Ramos (cell line): ENCODE measurements at regions not wholly inside any gene's neighbourhood (a gene's known extent, or its start where the extent isn't known, plus 50 kb on each side); places are given as distances from the start of the nearest gene placed in this dataset.
"Not testable (repeated sequence)": the region's sequence is repeated elsewhere in the genome, so short reads cannot be mapped to it uniquely, and the experiment has no call there.

Experiments used
- in situ Hi-C: fragments of 300-500 bp; cut with MboI; formaldehyde crosslinking; loops from one replicate; pipeline ENCODE4 v1.14.3; 2022; ENCODE audit warnings: low sequenced_read_pairs; ENCODE audit not compliant: unreplicated experiment

DNA sequence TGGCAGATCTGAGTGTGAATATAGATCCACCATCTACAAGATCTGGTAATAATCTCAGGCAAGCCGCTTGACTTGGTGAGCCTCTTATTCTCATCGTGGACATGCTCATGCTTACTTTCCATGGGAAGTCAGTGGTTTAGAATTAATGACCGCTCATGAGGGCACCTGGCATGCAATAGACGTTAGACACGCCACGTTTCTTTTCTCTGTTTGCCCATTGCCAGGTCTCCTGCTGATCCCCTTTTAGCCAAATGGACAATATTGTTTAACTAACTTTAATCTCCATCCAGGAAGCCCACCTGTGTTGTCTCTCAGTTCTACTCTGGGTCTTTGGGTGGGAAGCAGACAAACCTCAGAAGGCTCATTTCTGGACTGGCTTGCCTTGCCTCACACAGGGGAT is 439.1 kb downstream of the ETS1 start:
- in situ Hi-C loops = no loop called here

- in situ Hi-C loops = no loop called here
These were observed 440.3 kb downstream of the ETS1 start for GRCh38 chr11:128146926-128147605.

GRCh38 chr11:128140293-128140692 is 447.1 kb downstream of the ETS1 start:
- in situ Hi-C loops = not testable (repeated sequence)

- in situ Hi-C loops = no loop called here
These were observed 451.9 kb downstream of the ETS1 start for GRCh38 chr11:128135451-128135850.

GRCh38 chr11:128133501-128133900 is 453.9 kb downstream of the ETS1 start:
- in situ Hi-C loops = no loop called here

DNA sequence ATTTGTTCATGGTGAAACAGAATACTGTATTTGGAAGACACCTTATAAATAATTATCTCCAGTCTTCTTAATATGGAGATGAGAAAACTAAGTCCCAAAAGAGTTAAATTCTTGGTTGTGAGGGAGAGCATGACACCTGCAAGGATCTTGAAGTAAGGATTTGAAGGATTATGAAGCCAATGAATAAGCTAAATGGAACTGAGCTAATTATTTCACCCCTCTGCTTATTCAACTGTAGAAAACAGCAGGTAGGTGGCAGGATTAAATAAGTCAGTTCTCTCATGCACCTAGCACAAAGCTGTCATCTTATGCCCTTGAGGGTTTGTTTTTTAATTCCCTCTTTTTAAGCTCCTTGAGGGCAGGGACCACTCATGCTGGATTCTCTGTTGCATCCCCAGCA is 457.3 kb downstream of the ETS1 start:
- in situ Hi-C loops = no loop called here

DNA sequence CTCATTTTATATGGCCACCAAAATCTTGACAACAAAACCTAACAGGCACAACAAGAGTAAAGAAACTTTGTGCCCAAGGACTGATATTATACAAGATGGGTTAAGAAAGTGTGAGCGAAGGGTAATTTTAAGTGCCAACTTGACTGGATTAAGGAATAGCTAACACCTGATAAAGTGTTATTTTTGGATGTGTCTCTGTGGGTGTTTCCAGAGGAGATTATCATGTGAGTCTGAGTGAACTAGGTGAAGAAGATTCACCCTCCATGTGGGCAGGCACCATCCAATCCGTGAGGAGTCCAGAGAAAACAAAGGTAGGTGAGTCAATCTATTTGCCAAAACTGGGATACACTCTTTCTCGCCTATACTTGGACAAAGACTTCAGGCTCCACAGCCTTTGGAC is 461.6 kb downstream of the ETS1 start:
- in situ Hi-C loops = no loop called here

DNA sequence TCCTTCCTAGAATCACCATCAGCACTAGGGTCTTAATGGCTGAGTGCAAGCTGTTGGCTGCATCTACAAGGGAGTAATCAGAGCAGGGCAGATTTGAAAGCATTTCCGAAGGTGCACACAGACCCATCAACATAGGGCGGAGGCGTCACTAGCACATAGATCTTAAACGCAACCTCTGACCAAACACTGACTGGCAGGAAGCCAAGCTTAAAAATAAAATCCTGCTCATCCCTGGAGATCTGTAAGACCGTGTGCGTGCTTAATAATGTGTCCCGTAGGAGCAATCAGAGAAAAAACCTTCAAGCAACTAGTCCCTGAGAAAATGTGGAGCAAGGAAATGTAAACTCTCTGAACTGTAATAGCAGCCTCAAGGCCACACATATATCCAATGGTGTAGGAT is 470.5 kb downstream of the ETS1 start:
- in situ Hi-C loops = no loop called here

GRCh38 chr11:128116447-128116846 is 470.9 kb downstream of the ETS1 start:
- in situ Hi-C loops = no loop called here

- in situ Hi-C loops = no loop called here
These were observed 481.4 kb downstream of the ETS1 start for GRCh38 chr11:128105950-128106349.

- in situ Hi-C loops = no loop called here
These were observed 481.8 kb downstream of the ETS1 start for GRCh38 chr11:128105511-128105910.

GRCh38 chr11:128103278-128103873 is 484.0 kb downstream of the ETS1 start:
- in situ Hi-C loops = no loop called here

GRCh38 chr11:128098781-128099180 is 488.6 kb downstream of the ETS1 start:
- in situ Hi-C loops = no loop called here

DNA sequence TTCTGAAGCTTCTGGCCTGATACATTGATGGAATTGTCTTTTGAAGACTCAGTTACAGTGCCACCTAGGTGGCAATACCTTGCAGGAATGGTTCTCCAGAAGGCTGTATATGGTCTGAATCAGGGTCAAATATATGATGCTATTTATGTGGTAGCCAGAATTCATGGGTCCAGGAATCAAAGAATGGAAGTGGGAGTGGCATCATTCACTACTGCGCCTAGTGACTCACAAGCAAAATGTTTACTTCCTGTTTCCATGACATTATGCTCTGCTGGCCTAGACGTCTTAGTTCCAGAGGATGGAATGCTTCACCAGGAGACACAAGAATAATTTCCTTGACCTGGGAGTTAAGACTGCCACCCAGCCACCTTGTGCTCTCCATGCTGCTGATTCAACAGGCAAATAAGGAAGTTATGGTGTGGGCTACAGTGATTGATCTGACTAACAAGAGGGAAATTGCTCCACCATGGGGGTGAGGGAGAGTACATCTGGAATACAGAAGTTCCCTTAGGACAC is 491.8 kb downstream of the ETS1 start:
- in situ Hi-C loops = no loop called here

DNA sequence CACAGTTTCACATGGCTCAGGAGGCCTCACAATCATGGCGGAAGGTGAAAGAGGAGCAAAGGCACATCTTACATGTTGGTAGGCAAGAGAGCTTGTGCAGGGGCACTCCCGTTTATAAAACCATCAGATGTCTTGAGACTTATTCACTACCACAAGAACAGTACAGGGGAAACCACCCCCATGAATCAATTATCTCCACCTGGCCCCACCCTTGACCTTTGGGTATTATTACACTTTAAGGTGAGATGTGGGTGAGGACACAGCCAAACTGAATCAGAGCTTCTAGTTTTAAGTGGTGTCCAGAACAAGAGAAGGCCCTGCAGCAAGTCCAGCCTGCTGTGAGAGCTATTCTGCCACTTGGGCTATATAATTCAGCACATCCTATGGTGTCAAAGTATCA is 493.7 kb downstream of the ETS1 start:
- in situ Hi-C loops = no loop called here

- in situ Hi-C loops = no loop called here
These were observed 497.4 kb downstream of the ETS1 start for GRCh38 chr11:128089962-128090361.

- in situ Hi-C loops = no loop called here
These were observed 500.6 kb downstream of the ETS1 start for GRCh38 chr11:128086794-128087193.

- in situ Hi-C loops = no loop called here
These were observed 502.1 kb downstream of the ETS1 start for GRCh38 chr11:128085276-128085675.

- in situ Hi-C loops = no loop called here
These were observed 504.8 kb downstream of the ETS1 start for GRCh38 chr11:128082574-128082973.

DNA sequence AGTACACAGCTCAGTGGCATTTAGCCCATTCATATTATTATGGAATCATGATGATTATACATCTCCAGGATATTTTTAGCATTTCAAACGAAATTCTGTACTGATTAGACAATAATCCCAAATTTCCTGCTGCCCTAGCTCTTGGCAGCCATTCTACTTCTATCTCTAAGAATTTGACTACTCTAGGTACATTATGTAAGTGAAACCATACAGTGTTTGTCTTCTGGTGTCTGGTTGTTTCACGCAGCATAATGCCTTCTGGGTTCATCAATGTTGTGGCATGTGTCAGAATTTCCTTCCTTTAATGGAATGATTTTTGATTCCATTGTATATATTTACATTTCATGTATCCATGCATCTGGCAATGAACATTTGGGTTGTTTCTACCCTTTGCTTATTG is 517.7 kb downstream of the ETS1 start:
- in situ Hi-C loops = no loop called here

DNA sequence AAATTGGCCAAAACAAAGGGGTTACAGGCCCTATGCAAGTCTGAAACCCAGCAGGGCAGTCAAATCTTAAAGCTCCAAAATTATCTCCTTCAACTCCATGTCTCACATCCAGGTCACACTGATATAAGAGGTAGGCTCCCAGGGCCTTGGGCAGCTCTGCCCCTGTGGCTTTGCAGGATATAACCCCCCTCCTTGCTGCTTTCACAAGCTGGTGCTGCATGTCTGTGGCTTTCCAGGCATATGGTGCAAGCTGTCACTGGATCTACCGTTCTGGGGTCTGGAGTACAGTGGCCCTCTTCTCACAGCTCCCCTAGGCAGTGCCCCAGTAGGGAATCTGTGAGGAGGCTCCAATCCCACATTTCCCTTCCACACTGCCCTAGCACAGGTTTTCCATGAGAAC is 519.6 kb downstream of the ETS1 start:
- in situ Hi-C loops = no loop called here

- in situ Hi-C loops = no loop called here
These were observed 521.0 kb downstream of the ETS1 start for GRCh38 chr11:128066399-128066798.
